CD14-positive monocyte (primary cell): ENCODE measurements at regions not wholly inside any gene's neighbourhood (a gene's known extent, or its start where the extent isn't known, plus 50 kb on each side); places are given as distances from the start of the nearest gene placed in this dataset.

ENCODE experiments used
- DNase-seq, 3 donors: peaks; one replicate each; pipeline ENCODE4 v3.0.0-alpha.2; 2011 to 2022
- H2AFZ ChIP-seq: 2 replicates; pipeline ENCODE4 v1.6.0; 2012; ENCODE audit warnings: mild to moderate bottlenecking, low read depth, low read length, inconsistent platforms; ENCODE audit not compliant: insufficient read depth, poor library complexity, severe bottlenecking
- H3K27ac ChIP-seq, 2 donors: 1 replicate in 1 of 2; 2 replicates in 1 of 2; pipeline ENCODE4 v1.5.1; 2012 to 2013; ENCODE audit warnings: low read length in 2 of 2, control low read depth in 1 of 2, inconsistent platforms in 1 of 2, low read depth in 1 of 2, mild to moderate bottlenecking in 1 of 2
- H3K27me3 ChIP-seq, 2 donors: one replicate each; pipeline versions ENCODE4 v1.6.0 to v1.6.1; 2011 to 2013; ENCODE audit warnings: low read length in 2 of 2; ENCODE audit not compliant: control insufficient read depth in 2 of 2, insufficient read depth in 2 of 2
- H3K36me3 ChIP-seq, 2 donors: replicated peaks in 1 of 2; 1 replicate in 1 of 2; 2 replicates in 1 of 2; pipeline versions ENCODE4 v1.5.1 to v1.6.1; 2012 to 2013; ENCODE audit warnings: low read length in 2 of 2, control low read depth in 1 of 2, inconsistent platforms in 1 of 2, mild to moderate bottlenecking in 1 of 2; ENCODE audit not compliant: insufficient read depth in 2 of 2, control insufficient read depth in 1 of 2
- H3K4me1 ChIP-seq, 2 donors: 1 replicate in 1 of 2; 2 replicates in 1 of 2; pipeline versions ENCODE4 v1.5.1 to v1.6.1; 2012 to 2013; ENCODE audit warnings: low read length in 2 of 2, control low read depth in 1 of 2, inconsistent platforms in 1 of 2, mild to moderate bottlenecking in 1 of 2, moderate library complexity in 1 of 2; ENCODE audit not compliant: insufficient read depth in 2 of 2, control insufficient read depth in 1 of 2
- H3K4me2 ChIP-seq: replicated peaks from 2 replicates; pipeline ENCODE3; 2012; ENCODE audit warnings: low read length, moderate library complexity, mild to moderate bottlenecking; ENCODE audit not compliant: poor library complexity, severe bottlenecking; ENCODE audit errors: extremely low read depth
- H3K4me3 ChIP-seq, 3 experiments: fragments of 200-600 bp in 1 of 3; sonication (generic) in 1 of 3; replicated peaks in 1 of 3; 1 replicate in 2 of 3; 2 replicates in 1 of 3; pipeline ENCODE4 v1.5.1; 2011 to 2013; ENCODE audit warnings: low read length in 3 of 3, mild to moderate bottlenecking in 3 of 3, control low read depth in 2 of 3, low read depth in 2 of 3, inconsistent platforms in 1 of 3, moderate library complexity in 1 of 3
- H3K79me2 ChIP-seq: 2 replicates; pipeline ENCODE4 v1.6.0; 2012; ENCODE audit warnings: mild to moderate bottlenecking, control low read depth, inconsistent platforms, low read length, moderate library complexity; ENCODE audit not compliant: insufficient read depth
- H3K9ac ChIP-seq: 2 replicates; pipeline ENCODE4 v1.6.0; 2017; ENCODE audit warnings: low read length, mild to moderate bottlenecking; ENCODE audit not compliant: insufficient read depth, poor library complexity, severe bottlenecking
- H3K9me3 ChIP-seq, 2 donors: replicated peaks in 1 of 2; 1 replicate in 1 of 2; 2 replicates in 1 of 2; pipeline versions ENCODE4 v1.5.1 to v1.6.1; 2012 to 2013; ENCODE audit warnings: low read length in 2 of 2, control low read depth in 1 of 2; ENCODE audit not compliant: control insufficient read depth in 1 of 2, insufficient read depth in 1 of 2
- H4K20me1 ChIP-seq: 2 replicates; pipeline ENCODE4 v1.6.0; 2012; ENCODE audit warnings: mild to moderate bottlenecking, low read length, control low read depth, moderate library complexity; ENCODE audit not compliant: insufficient read depth
- H3K27ac Mint-ChIP-seq, 7 donors: one replicate each; pipeline ENCODE4 v1.8.0; 2020; ENCODE audit warnings: mild to moderate bottlenecking in 7 of 7, mixed read lengths in 7 of 7, moderate library complexity in 6 of 7, inconsistent platforms in 2 of 7
- H3K27me3 Mint-ChIP-seq, 3 donors: one replicate each; pipeline ENCODE4 v1.8.0; 2021 to 2022; ENCODE audit warnings: low read depth in 3 of 3, mild to moderate bottlenecking in 3 of 3, mixed read lengths in 3 of 3, moderate library complexity in 3 of 3, inconsistent platforms in 1 of 3
- H3K36me3 Mint-ChIP-seq, 2 donors: one replicate each; pipeline ENCODE4 v1.8.0; 2020; ENCODE audit warnings: mixed read lengths in 2 of 2, inconsistent platforms in 1 of 2, mild to moderate bottlenecking in 1 of 2
- H3K4me1 Mint-ChIP-seq: one replicate; pipeline ENCODE4 v1.8.0; 2020; ENCODE audit warnings: mild to moderate bottlenecking, mixed read lengths
- H3K4me3 Mint-ChIP-seq, 2 donors: one replicate each; pipeline ENCODE4 v1.8.0; 2020; ENCODE audit warnings: mild to moderate bottlenecking in 2 of 2, mixed read lengths in 2 of 2, moderate library complexity in 1 of 2
- H3K9me3 Mint-ChIP-seq, 7 donors: one replicate each; pipeline ENCODE4 v1.8.0; 2020 to 2022; ENCODE audit warnings: mixed read lengths in 7 of 7, mild to moderate bottlenecking in 6 of 7, moderate library complexity in 6 of 7, inconsistent platforms in 2 of 7
- WGBS: methylation state at CpG from one replicate; pipeline ENCODE4 v1.1.5; 2013; ENCODE audit warnings: missing lambda C conversion rate; ENCODE audit not compliant: insufficient coverage; 5-methylcytosine and 5-hydroxymethylcytosine counted together
- intact Hi-C, 2 donors: fragments of 100-400 bp; cut with micrococcal nuclease; formaldehyde crosslinking; loops; one replicate each; pipeline versions ENCODE4 v1.15.0 to v1.15.1; 2023
- TF ChIP-seq, protein P1 (sequence below): fragments of 200-600 bp; IDR thresholded peaks from one replicate; pipeline ENCODE4 v1.8.0; 2022; ENCODE audit warnings: antibody characterized with exemption, mild to moderate bottlenecking

DNA sequence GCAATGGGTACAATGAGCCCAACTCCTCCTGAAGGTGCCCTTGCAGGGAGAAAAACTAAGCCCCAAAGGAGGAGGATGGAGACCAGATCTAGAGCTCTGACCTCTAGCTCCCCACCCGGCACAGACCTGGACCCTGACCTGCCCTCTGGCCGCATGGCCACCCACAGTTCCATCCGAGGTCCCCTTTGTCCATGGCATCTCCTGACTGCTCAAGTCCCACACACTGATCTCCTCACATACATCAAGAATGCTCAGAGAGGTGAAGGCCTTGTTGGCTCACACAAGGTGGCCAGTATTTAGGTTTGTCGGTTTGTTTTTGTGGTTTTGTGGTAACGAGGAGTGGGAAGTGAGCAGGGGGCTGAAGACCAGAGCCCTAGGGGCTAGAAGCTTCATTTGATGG is 423.5 kb upstream of the B3GAT1 start:
- WGBS: 50% methylated on average over 2 of the region's 5 CpGs
- Mint-ChIP-seq H3K27ac (peak overlapping the region in 1 of 7 donors; percentile 27), H3K9me3 (peaks cover 0 to 4% (median 1%) of the 10 kb centered on the region in 7 donors), H3K36me3 (no peaks in the 10 kb centered on the region), H3K27me3 (peaks cover 0 to 2% (median 1%) of the 10 kb centered on the region in 3 donors), H3K4me1 (no peaks in the 10 kb centered on the region), H3K4me3 (no peak overlapping the region)
- TF ChIP-seq, protein P1, sequence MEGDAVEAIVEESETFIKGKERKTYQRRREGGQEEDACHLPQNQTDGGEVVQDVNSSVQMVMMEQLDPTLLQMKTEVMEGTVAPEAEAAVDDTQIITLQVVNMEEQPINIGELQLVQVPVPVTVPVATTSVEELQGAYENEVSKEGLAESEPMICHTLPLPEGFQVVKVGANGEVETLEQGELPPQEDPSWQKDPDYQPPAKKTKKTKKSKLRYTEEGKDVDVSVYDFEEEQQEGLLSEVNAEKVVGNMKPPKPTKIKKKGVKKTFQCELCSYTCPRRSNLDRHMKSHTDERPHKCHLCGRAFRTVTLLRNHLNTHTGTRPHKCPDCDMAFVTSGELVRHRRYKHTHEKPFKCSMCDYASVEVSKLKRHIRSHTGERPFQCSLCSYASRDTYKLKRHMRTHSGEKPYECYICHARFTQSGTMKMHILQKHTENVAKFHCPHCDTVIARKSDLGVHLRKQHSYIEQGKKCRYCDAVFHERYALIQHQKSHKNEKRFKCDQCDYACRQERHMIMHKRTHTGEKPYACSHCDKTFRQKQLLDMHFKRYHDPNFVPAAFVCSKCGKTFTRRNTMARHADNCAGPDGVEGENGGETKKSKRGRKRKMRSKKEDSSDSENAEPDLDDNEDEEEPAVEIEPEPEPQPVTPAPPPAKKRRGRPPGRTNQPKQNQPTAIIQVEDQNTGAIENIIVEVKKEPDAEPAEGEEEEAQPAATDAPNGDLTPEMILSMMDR: no peak
- intact Hi-C loops: no loop called here
- no peak overlapping the region for H3K9ac ChIP-seq
- no peaks in the 10 kb centered on the region for H3K27me3 ChIP-seq
- H3K4me2 ChIP-seq: no peak overlapping the region
- H3K36me3 ChIP-seq: no peaks in the 10 kb centered on the region
- no peaks in the 10 kb centered on the region for H4K20me1 ChIP-seq
- H2AFZ ChIP-seq: no peak overlapping the region
- DNase-seq: no peak
- H3K27ac ChIP-seq: no peak overlapping the region
- H3K4me3 ChIP-seq: no peak overlapping the region
- H3K79me2 ChIP-seq: no peaks in the 10 kb centered on the region
- H3K4me1 ChIP-seq: no peaks in the 10 kb centered on the region
- no peaks in the 10 kb centered on the region for H3K9me3 ChIP-seq

- H3K36me3 Mint-ChIP-seq: no peaks in the 10 kb centered on the region
- no peaks in the 10 kb centered on the region for H3K4me1 Mint-ChIP-seq
- H2AFZ ChIP-seq: no peak overlapping the region
- H3K9ac ChIP-seq: no peak overlapping the region
- H3K27me3 Mint-ChIP-seq: peaks cover 0 to 1% (median 0%) of the 10 kb centered on the region in 3 donors
- no peaks in the 10 kb centered on the region for H3K27me3 ChIP-seq
- intact Hi-C loops: no loop called here
- H3K4me1 ChIP-seq: no peaks in the 10 kb centered on the region
- no peak overlapping the region for H3K4me3 ChIP-seq
- TF ChIP-seq, protein P1: no peak
- peaks cover 0 to 8% of the 10 kb centered on the region in 2 donors for H3K9me3 ChIP-seq
- H3K79me2 ChIP-seq: no peaks in the 10 kb centered on the region
- no peak for DNase-seq
- H3K9me3 Mint-ChIP-seq: peaks cover 0 to 6% (median 4%) of the 10 kb centered on the region in 7 donors
- no peaks in the 10 kb centered on the region for H4K20me1 ChIP-seq
- peak overlapping the region in 1 of 7 donors; percentile 42 for H3K27ac Mint-ChIP-seq
- no peak overlapping the region for H3K27ac ChIP-seq
- no peak overlapping the region for H3K4me3 Mint-ChIP-seq
- H3K4me2 ChIP-seq: no peak overlapping the region
- H3K36me3 ChIP-seq: no peaks in the 10 kb centered on the region
Observed at GRCh38 chr11:134830312-134830711, 418.3 kb upstream of the B3GAT1 start.
